ENCODE measurements at regions not wholly inside any gene's neighbourhood (a gene's known extent, or its start where the extent isn't known, plus 50 kb on each side); places are given as distances from the start of the nearest gene placed in this dataset.

GRCh38 chr12:88310666-88311065, 168.6 kb downstream of the TMTC3 start:
- no peak for DNase-seq (ENCODE audit: low spot score)

GRCh38 chr12:88313554-88313953, 171.4 kb downstream of the TMTC3 start:
- DNase-seq (ENCODE audit: low spot score), result no peak

DNA sequence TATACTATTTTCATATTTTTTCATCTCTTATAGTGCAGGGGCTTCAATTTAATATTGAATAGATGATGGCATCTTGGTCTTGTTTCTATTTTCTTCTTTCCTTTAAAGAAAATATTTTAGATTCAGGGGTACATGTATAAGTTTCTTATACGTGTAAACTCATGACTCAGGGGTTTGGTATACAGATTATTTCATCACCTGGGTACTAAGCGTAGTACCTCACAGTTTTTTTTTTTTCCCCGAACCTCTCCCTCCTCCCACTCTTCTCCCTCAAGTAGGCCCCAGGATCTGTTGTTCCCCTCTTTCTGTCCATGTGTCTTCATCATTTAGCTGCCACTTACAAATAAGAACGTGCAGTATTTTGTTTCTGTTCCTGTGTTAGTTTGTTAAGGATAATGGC, 172.6 kb downstream of the TMTC3 start:
- DNase-seq (ENCODE audit: low spot score), result no peak

DNA sequence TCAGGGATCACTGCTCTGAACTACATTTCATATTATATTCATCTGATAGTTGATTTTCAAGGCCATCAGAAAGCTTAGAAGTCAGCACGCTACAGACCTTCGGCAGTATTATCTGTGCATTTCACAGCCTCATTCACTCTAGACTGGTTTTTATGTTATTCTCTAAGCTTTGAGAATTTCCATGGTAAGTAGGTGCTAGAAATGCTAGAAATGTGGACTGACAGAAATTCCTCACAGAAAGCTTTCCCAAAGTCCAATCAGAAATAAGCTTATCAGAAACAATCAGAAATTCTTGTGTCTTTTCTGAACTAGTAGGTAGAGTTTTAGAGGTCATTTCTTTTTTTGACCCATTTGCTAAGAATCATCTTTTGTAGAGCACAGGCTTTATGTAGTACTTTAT, 176.6 kb downstream of the TMTC3 start:
- no peak for DNase-seq (ENCODE audit: low spot score)

DNA sequence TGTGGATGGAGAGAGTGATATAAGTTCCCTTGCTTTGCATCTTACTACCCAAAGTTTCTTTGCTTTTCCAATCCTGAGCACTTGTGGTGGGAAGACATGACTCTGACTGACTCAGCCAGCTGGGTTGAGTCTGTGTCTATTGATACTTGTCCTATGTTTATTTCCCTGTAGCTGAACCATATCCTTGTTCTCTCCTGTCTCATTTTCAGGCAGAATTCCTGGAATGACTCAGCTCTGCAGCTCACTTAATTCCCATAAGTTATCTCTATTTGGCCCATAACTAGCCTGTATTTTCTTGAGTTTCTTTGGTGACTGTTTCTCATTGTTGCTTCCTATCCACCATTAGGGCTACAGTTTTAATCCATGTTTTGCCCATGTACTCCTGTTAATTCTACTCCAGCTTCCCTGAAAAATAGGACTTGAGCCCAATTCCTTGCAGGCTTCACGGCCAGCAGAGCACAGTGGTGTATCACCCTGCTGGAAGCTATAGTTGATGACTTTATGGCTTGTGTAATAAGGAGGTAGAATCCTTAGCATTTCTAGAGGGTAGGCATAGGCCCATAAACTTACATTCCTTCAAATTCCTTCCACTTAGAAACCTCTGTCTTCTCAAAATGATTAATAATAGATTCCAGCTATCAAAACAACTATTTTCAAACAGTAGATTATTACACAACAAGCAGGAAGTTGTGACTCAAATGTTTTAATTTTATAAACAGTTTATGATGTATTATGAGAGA, 183.1 kb downstream of the TMTC3 start:
- DNase-seq (ENCODE audit: low spot score), result peak; percentile 81

GRCh38 chr12:88325816-88326189, 183.7 kb downstream of the TMTC3 start:
- peak; percentile 51 for DNase-seq (ENCODE audit: low spot score)

GRCh38 chr12:88327276-88327675, 185.2 kb downstream of the TMTC3 start:
- DNase-seq (ENCODE audit: low spot score), result no peak

GRCh38 chr12:88328090-88328489, 186.0 kb downstream of the TMTC3 start:
- DNase-seq (ENCODE audit: low spot score), result no peak

DNA sequence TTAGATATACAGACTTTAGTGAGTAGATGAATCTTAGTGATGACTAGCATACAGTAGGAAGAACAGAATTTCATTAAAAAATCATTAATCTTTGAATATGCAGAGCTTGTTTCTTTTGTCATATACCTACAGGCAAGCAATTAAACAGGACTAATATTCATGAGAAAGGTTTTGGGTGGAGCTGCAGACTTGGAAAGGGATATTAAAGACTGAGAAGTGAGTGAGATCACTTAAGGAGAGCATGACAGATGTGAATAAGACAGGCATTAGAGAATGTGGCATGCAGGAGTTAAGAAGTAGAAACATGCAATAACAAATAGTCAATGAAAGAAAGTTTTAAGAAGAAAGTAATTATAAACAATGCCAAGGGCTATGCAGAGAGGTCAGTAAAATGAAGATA, 187.7 kb downstream of the TMTC3 start:
- no peak for DNase-seq (ENCODE audit: low spot score)

DNA sequence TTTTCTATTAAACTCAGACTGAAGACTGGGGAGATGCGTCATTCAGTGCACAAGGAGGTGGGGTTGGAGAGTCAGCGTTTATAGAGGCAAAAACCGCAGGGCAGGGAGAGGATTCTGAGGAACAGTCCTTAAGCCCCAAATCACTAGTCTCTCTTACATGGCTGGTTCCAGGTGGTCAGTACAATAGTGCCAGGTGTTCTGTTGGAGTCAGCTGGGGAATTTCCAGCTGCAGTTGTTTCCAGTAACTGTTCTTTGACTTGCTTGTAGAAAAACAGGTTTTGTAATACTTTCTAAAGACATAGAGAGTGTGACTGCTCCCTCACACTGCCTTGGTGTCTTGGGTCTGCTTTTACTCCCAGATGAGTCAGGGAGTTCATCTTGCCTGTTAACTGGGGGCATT, 192.2 kb downstream of the TMTC3 start:
- no peak for DNase-seq (ENCODE audit: low spot score)

GRCh38 chr12:88336076-88336739, 194.1 kb downstream of the TMTC3 start:
- no peak for DNase-seq (ENCODE audit: low spot score)

DNA sequence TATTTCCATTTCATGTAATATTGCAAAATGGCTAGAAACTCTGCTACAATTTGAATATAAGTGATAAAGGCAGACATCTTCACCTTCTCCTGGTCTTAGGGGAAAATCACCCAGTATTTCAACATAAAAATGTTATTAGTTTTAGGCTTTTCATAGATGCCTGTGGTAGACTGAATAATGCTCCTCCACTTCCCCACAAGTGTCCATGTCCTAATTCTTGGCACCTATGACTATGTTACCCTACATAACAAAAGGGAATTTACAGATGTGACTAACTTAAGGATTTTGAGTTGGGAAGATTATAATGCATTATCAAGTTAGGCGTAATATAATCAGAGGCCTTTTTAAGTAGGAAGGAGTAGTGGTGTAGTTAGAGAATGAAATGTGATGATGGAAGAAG, 196.4 kb downstream of the TMTC3 start:
- DNase-seq (ENCODE audit: low spot score), result no peak

GRCh38 chr12:88339254-88339949, 197.3 kb downstream of the TMTC3 start:
- DNase-seq (ENCODE audit: low spot score), result peak; percentile 51

- DNase-seq (ENCODE audit: low spot score), result no peak
These were observed 197.9 kb downstream of the TMTC3 start for GRCh38 chr12:88339966-88340365.

DNA sequence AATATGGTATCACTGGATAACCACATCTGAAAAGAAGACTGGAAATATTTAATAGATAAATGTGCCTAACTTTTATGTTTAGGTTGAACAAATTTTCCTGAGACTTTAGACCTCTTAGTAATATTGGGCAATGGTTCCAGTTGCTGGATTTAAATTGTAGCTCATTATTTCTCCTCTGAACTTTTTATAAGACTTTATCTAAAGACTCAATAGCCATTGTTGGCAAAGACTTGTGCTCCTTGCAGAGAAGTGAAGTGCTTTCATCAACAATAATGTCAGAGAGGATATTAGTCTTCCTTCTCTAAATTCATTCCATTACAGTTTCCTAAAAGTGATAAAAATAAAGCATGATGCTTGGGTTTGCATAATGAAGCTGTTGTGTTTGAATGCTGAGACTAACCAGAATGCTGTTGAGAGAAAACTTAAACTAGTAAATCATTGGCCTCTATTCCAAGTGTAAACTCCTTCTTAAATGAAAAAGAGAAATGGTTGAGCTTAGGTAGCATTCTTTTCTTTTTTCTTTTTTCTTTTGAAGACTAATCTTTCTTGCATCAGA, 200.2 kb downstream of the TMTC3 start:
- no peak for DNase-seq (ENCODE audit: low spot score)

DNA sequence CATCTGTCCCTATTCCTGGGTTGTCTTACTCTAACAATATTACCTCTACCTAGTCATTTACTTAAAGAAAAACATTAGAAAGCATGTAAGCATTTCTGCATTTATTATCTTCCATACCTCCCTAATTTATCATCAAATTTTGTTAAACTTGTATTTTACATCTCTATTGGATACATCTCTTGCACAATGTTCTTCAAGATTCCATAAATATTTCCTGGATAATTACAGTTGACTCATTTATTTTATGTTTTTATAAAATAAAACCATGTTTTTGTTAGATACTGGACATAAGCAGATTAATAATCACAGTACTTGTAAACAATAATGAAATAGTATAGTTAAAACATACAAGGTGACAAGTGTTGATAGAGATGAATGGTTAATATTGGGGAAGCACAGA, 209.0 kb downstream of the TMTC3 start:
- no peak for DNase-seq (ENCODE audit: low spot score)

GRCh38 chr12:88354691-88355090, 212.6 kb downstream of the TMTC3 start:
- no peak for DNase-seq (ENCODE audit: low spot score)

GRCh38 chr12:88360343-88360742, 218.2 kb downstream of the TMTC3 start:
- no peak for DNase-seq (ENCODE audit: low spot score)

GRCh38 chr12:88361493-88361892, 218.8 kb downstream of the KITLG start:
- no peak for DNase-seq (ENCODE audit: low spot score)

- DNase-seq (ENCODE audit: low spot score), result no peak
These were observed 217.8 kb downstream of the KITLG start for GRCh38 chr12:88362439-88362838.

DNA sequence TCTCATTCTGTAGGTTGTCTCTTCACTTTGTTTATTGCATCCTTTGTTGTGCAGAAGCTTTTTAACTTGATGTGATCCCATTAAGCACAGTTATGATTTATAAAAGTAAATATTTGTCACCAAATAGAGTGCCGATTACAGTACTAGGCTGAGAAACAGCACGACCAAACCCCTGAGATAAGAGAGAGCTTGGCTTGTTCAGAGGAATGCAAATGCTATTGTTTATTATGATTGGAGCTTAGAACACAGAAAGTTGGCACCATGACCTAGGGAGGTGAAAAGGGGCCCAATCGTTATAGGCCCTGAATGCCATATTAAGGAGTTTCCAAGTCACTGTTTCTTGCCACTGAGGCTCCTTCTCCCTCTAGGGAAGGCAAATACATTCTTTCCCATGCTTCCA, 214.9 kb downstream of the KITLG start:
- DNase-seq (ENCODE audit: low spot score), result no peak

DNA sequence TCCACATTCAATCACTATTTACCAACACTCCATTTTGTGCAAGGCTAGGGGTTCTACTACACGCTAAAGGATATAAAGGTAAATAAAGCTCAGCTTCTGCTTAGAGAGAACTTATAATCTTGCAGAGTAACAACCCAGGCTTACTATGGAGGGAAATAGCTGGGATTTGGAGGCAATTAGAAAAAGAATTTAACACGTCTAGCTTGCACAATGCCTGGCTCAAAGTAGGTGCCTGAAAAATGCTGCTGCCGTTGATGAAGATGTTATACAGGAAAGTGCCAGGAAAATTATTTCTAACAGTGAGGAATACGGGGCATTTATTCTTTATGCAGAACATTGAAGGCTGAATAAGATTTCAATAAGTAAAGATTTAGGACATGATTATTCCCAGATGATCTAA, 214.2 kb downstream of the KITLG start:
- DNase-seq (ENCODE audit: low spot score), result no peak

DNA sequence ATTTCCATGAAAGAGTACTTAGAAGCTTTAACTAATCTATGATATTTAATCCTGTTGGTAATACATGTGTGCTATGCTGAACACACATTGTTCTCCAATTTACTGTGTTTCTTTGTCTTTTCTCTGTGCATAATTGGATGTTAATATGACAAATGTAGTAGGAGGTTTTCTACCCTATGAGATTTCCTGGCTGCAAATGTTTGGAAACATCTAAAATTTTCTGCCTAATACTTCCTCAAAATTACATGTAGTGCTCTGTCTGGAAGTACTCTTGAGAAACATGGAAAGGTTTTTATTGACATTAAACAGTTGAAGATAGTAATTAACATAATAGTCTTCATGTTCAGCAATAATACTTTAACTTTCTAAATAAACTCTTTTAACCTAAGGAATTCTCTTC, 213.0 kb downstream of the KITLG start:
- no peak for DNase-seq (ENCODE audit: low spot score)
